MM.1S (cell line): ENCODE measurements at regions not wholly inside any gene's neighbourhood (a gene's known extent, or its start where the extent isn't known, plus 50 kb on each side); places are given as distances from the start of the nearest gene placed in this dataset.

ENCODE experiments used
- DNase-seq: peaks from one replicate; pipeline ENCODE4 v3.0.0-alpha.2; 2015
- H2AFZ ChIP-seq: fragments of 300-600 bp; sonication (generic); 2 replicates; pipeline ENCODE4 v1.6.0; 2016; ENCODE audit warnings: antibody characterized with exemption, low read length
- H3F3A ChIP-seq: fragments of 300-600 bp; sonication (generic); 2 replicates; pipeline ENCODE4 v1.6.1; 2016; ENCODE audit warnings: mild to moderate bottlenecking, antibody characterized with exemption, low read length, moderate library complexity, mixed read lengths; ENCODE audit not compliant: insufficient read depth
- H3K27ac ChIP-seq: fragments of 300-600 bp; sonication (generic); 2 replicates; pipeline ENCODE4 v1.5.1; 2016; ENCODE audit warnings: mild to moderate bottlenecking, low read length
- H3K27me3 ChIP-seq: fragments of 300-600 bp; sonication (generic); replicated peaks from 2 replicates; pipeline ENCODE4 v1.6.0; 2016; ENCODE audit warnings: low read length; ENCODE audit not compliant: insufficient read depth
- H3K36me3 ChIP-seq: fragments of 300-600 bp; sonication (generic); replicated peaks from 2 replicates; pipeline ENCODE4 v1.6.1; 2016; ENCODE audit warnings: mild to moderate bottlenecking, low read length, mixed read lengths; ENCODE audit not compliant: insufficient read depth
- H3K4me1 ChIP-seq: fragments of 300-600 bp; sonication (generic); 2 replicates; pipeline ENCODE4 v1.6.1; 2016; ENCODE audit warnings: low read length, mixed read lengths
- H3K4me2 ChIP-seq: fragments of 300-600 bp; sonication (generic); 2 replicates; pipeline ENCODE4 v1.6.0; 2016; ENCODE audit warnings: low read depth, low read length
- H3K4me3 ChIP-seq: fragments of 300-600 bp; sonication (generic); 2 replicates; pipeline ENCODE4 v1.5.1; 2016; ENCODE audit warnings: low read length, mixed read lengths
- H3K79me2 ChIP-seq: fragments of 300-600 bp; sonication (generic); 2 replicates; pipeline ENCODE4 v1.6.1; 2016; ENCODE audit warnings: mixed run types, low read length, mixed read lengths
- H3K9ac ChIP-seq: fragments of 300-600 bp; sonication (generic); 2 replicates; pipeline ENCODE4 v1.6.1; 2016; ENCODE audit warnings: low read length, mixed read lengths
- H3K9me2 ChIP-seq: fragments of 300-600 bp; sonication (generic); replicated peaks from 2 replicates; pipeline ENCODE4 v1.6.1; 2016; ENCODE audit warnings: mild to moderate bottlenecking, low read length, mixed read lengths; ENCODE audit not compliant: insufficient read depth
- H3K9me3 ChIP-seq: fragments of 300-600 bp; sonication (generic); replicated peaks from 2 replicates; pipeline ENCODE4 v1.6.1; 2016; ENCODE audit warnings: mild to moderate bottlenecking, low read length, mixed read lengths; ENCODE audit not compliant: insufficient read depth
- H4K20me1 ChIP-seq: fragments of 300-600 bp; sonication (generic); 2 replicates; pipeline ENCODE4 v1.6.1; 2016; ENCODE audit warnings: mild to moderate bottlenecking, low read length, moderate library complexity, mixed read lengths; ENCODE audit not compliant: insufficient read depth
- EZH2 ChIP-seq: fragments of 300-600 bp; sonication (generic); optimal IDR thresholded peaks from 2 replicates; pipeline ENCODE3; 2017; ENCODE audit warnings: low read depth, mild to moderate bottlenecking, antibody characterized with exemption, low read length, mixed read lengths
- EZH2phosphoT487 ChIP-seq: fragments of 300-600 bp; sonication (generic); IDR thresholded peaks from 2 replicates; pipeline ENCODE4 v1.6.1; 2018; ENCODE audit warnings: antibody characterized with exemption, low read length
- TF ChIP-seq, protein P1 (sequence below): fragments of 300-600 bp; sonication (generic); IDR thresholded peaks from 2 replicates; pipeline ENCODE4 v1.5.1; 2016; ENCODE audit warnings: antibody characterized with exemption, low read length, mixed read lengths

DNA sequence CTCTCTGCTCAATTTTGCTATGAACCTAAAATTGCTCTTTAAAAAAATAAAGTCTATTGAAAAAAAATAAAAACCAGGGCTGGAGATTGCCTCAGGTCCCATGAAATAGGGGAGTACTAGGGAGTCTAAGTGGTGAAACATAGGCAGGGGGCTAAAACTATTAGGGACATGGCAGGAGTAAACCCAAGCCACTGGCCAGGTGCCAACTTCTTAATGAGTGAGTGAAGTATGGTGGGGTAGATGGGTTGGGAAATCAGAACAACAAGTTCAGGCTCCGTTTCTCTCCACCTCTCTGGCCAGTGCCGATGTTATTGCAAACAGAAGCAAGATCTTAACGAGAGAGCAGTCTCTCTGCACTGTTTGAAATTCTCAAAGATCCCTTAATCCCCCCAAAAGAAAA, 322.4 kb upstream of the CDH5 start:
- no peaks in the 10 kb centered on the region for H3K9me3 ChIP-seq
- no peaks in the 10 kb centered on the region for H3K36me3 ChIP-seq
- no peaks in the 10 kb centered on the region for H3K4me1 ChIP-seq
- H3K79me2 ChIP-seq = no peaks in the 10 kb centered on the region
- no peak overlapping the region for H3K9ac ChIP-seq
- no peak for TF ChIP-seq EZH2phosphoT487
- TF ChIP-seq EZH2 = no peak
- TF ChIP-seq, protein P1, sequence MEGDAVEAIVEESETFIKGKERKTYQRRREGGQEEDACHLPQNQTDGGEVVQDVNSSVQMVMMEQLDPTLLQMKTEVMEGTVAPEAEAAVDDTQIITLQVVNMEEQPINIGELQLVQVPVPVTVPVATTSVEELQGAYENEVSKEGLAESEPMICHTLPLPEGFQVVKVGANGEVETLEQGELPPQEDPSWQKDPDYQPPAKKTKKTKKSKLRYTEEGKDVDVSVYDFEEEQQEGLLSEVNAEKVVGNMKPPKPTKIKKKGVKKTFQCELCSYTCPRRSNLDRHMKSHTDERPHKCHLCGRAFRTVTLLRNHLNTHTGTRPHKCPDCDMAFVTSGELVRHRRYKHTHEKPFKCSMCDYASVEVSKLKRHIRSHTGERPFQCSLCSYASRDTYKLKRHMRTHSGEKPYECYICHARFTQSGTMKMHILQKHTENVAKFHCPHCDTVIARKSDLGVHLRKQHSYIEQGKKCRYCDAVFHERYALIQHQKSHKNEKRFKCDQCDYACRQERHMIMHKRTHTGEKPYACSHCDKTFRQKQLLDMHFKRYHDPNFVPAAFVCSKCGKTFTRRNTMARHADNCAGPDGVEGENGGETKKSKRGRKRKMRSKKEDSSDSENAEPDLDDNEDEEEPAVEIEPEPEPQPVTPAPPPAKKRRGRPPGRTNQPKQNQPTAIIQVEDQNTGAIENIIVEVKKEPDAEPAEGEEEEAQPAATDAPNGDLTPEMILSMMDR = no peak
- no peak overlapping the region for H2AFZ ChIP-seq
- no peaks in the 10 kb centered on the region for H3F3A ChIP-seq
- H3K9me2 ChIP-seq = no peaks in the 10 kb centered on the region
- no peak for DNase-seq
- H3K4me2 ChIP-seq = no peak overlapping the region
- no peaks in the 10 kb centered on the region for H4K20me1 ChIP-seq
- H3K27me3 ChIP-seq = no peaks in the 10 kb centered on the region
- H3K27ac ChIP-seq = no peak overlapping the region
- H3K4me3 ChIP-seq = no peak overlapping the region

DNA sequence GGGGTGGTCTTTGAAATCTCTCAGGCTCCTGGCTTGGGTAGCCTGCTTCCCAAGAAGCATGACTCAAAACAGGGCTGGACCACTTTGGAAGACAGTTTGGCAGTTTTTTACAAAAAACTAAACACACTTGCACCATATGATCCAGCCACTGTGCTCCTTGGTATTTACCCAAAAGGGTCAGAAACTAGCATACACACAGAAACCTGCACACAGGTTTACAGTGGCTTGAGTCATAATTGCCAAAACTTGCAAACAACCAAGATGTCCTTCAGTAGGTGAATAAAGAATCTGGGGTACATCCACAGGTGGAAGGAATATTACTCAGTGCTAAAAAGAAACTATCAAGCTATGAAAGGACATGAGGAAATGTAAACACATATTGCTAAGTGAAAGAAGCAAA, 323.2 kb upstream of the CDH5 start:
- no peak for DNase-seq
- Histone ChIP-seq H4K20me1 (no peaks in the 10 kb centered on the region), H3K4me2 (no peak overlapping the region), H3K27me3 (no peaks in the 10 kb centered on the region), H2AFZ (no peak overlapping the region), H3K36me3 (no peaks in the 10 kb centered on the region), H3K9ac (no peak overlapping the region), H3K9me3 (no peaks in the 10 kb centered on the region), H3K27ac (no peak overlapping the region), H3K79me2 (no peaks in the 10 kb centered on the region), H3K4me1 (no peaks in the 10 kb centered on the region), H3K9me2 (no peaks in the 10 kb centered on the region), H3F3A (no peaks in the 10 kb centered on the region), H3K4me3 (no peak overlapping the region)
- TF ChIP-seq, protein P1 = no peak
- no peak for TF ChIP-seq EZH2phosphoT487
- no peak for TF ChIP-seq EZH2

DNA sequence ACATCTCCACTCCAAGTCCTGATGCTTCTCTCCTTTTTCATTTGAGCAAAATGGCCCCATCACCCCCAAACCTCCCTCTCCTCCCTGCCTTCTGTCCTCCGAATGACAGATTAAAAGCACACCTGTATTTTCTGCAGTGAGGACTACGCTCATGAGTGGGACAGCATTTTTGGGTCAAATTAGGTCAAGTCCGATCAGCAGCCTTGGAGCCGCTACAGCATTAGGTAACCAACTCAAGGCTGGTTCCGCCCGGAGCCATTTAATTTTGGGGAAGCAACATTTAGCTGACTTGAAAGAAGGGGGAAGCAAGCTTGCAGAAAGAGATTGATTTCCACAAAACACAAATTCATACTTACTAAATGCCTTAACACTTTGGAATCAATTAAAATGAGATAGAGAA, 324.1 kb upstream of the CDH5 start:
- DNase-seq = no peak
- Histone ChIP-seq H3K79me2 (no peaks in the 10 kb centered on the region), H2AFZ (no peak overlapping the region), H3K9me2 (no peaks in the 10 kb centered on the region), H3K9ac (no peak overlapping the region), H3K4me1 (no peaks in the 10 kb centered on the region), H3K9me3 (no peaks in the 10 kb centered on the region), H3K36me3 (no peaks in the 10 kb centered on the region), H3K27ac (no peak overlapping the region), H3F3A (no peaks in the 10 kb centered on the region), H3K4me3 (no peak overlapping the region), H4K20me1 (no peaks in the 10 kb centered on the region), H3K4me2 (no peak overlapping the region), H3K27me3 (no peaks in the 10 kb centered on the region)
- TF ChIP-seq, protein P1 = no peak

DNA sequence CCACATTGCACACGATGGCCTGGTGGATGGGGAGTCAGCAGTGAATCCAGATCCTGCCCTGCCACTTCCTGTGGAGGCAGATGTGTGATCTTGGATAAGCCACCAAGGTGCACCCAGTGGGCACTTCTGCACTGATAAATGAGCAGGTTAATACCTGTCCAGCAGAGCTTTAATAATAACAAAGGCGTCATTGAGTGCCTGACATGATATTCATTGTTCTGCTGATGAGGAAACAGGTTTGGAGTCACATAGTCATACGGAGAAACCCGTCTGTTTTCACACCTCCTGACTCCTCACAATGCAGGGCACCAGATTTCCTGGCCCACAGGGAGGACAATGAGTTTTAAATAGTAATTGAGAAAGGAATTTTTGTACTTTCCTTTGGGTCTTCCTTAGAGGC, 324.6 kb upstream of the CDH5 start:
- no peak for DNase-seq
- H3K4me2 ChIP-seq = no peak overlapping the region
- no peak overlapping the region for H2AFZ ChIP-seq
- TF ChIP-seq, protein P1 = no peak
- TF ChIP-seq EZH2phosphoT487 = no peak
- no peak for TF ChIP-seq EZH2
- H3K36me3 ChIP-seq = no peaks in the 10 kb centered on the region
- H3K9me2 ChIP-seq = no peaks in the 10 kb centered on the region
- no peaks in the 10 kb centered on the region for H3K4me1 ChIP-seq
- no peaks in the 10 kb centered on the region for H4K20me1 ChIP-seq
- no peak overlapping the region for H3K9ac ChIP-seq
- H3K4me3 ChIP-seq = no peak overlapping the region
- H3K27me3 ChIP-seq = no peaks in the 10 kb centered on the region
- no peak overlapping the region for H3K27ac ChIP-seq
- H3K9me3 ChIP-seq = no peaks in the 10 kb centered on the region
- no peaks in the 10 kb centered on the region for H3K79me2 ChIP-seq
- no peaks in the 10 kb centered on the region for H3F3A ChIP-seq
